ENCODE measurements at regions not wholly inside any gene's neighbourhood (a gene's known extent, or its start where the extent isn't known, plus 50 kb on each side); places are given as distances from the start of the nearest gene placed in this dataset.

GRCh38 chr2:2524348-2524941 lies 193.4 kb upstream of the MYT1L start:
- TF ChIP-seq ZNF274 (IDR thresholded peaks at IDR 0.05; ENCODE audit: low read depth, low read length) (no peak), YY1 (IDR thresholded peaks at IDR 0.05; ENCODE audit: insufficient read depth, insufficient read length) (no peak)

All from NT2/D1 (cell line).